ENCODE measurements at regions not wholly inside any gene's neighbourhood (a gene's known extent, or its start where the extent isn't known, plus 50 kb on each side); places are given as distances from the start of the nearest gene placed in this dataset.

DNA sequence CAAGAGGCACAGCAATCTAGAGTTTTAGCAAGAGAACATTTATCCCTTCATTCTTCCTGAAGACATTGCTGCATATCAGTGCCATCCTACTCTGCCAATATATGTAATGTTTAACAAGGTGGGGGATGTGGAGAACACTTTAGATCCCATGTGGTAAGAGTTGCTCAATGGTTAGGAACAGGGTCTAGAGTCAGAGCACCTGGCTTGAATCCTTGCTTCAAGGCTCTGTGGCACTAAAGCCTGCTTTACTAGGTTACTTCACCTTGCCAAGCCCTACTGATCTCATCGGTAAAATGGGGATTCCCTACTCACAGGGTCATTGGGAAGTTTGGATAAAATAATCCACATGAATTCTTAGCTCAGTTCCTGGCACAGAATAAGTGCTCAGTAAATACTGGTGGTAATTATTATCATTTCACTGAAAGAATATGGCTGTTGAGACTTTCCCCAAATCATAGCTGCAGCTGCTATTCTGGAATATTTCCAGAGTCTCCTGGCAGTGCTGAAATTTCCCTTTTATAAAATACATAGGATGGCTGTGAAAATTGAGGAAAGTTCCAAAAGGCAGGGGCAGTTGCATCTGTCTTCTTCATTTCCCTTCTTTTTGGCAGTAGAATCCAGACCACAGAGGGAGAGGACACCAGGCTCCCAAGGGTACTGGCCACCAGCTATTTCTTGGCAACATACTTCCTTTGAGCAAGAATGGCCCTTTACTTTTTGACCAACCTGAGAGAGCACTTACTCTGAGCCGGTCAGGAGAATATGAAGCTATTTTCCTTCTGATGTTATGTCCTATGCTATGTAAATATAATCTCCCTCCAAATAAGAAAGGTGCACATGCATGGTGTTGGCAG is 142.8 kb downstream of the PALM2AKAP2 start:
- Histone ChIP-seq H3K27ac (ENCODE audit: low read depth in 1 of 2, low read length in 1 of 2) (no peak overlapping the region), H3K36me3 (ENCODE audit: control insufficient read depth in 4 of 4, insufficient read depth in 4 of 4, low read length in 4 of 4) (peaks cover 0 to 7% (median 3%) of the 10 kb centered on the region in 4 donors), H3K9me3 (ENCODE audit: control insufficient read depth in 4 of 4, insufficient read depth in 3 of 4, low read length in 3 of 4) (no peaks in the 10 kb centered on the region), H3K4me3 (no peak overlapping the region), H3K27me3 (ENCODE audit: control insufficient read depth in 3 of 3, insufficient read depth in 3 of 3, low read length in 2 of 3) (no peaks in the 10 kb centered on the region), H3K4me1 (ENCODE audit: control insufficient read depth in 5 of 5, insufficient read depth in 5 of 5, low read length in 5 of 5) (peaks cover 0 to 23% (median 19%) of the 10 kb centered on the region in 5 donors), H3K9ac (ENCODE audit: insufficient read depth in 1 of 2, low read length in 2 of 2) (no peak overlapping the region)
- no peak for ATAC-seq (ENCODE audit: insufficient read depth, low FRiP score)
- DNase-seq, result peak; percentile 70 to 97 (median 96)
- TF ChIP-seq, protein P1, sequence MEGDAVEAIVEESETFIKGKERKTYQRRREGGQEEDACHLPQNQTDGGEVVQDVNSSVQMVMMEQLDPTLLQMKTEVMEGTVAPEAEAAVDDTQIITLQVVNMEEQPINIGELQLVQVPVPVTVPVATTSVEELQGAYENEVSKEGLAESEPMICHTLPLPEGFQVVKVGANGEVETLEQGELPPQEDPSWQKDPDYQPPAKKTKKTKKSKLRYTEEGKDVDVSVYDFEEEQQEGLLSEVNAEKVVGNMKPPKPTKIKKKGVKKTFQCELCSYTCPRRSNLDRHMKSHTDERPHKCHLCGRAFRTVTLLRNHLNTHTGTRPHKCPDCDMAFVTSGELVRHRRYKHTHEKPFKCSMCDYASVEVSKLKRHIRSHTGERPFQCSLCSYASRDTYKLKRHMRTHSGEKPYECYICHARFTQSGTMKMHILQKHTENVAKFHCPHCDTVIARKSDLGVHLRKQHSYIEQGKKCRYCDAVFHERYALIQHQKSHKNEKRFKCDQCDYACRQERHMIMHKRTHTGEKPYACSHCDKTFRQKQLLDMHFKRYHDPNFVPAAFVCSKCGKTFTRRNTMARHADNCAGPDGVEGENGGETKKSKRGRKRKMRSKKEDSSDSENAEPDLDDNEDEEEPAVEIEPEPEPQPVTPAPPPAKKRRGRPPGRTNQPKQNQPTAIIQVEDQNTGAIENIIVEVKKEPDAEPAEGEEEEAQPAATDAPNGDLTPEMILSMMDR (IDR thresholded peaks at IDR 0.05; ENCODE audit: control extremely low read depth, extremely low read depth), result no peak
- 45 to 57% methylated on average over 2 of the region's 2 CpGs for WGBS, 2 donors

DNA sequence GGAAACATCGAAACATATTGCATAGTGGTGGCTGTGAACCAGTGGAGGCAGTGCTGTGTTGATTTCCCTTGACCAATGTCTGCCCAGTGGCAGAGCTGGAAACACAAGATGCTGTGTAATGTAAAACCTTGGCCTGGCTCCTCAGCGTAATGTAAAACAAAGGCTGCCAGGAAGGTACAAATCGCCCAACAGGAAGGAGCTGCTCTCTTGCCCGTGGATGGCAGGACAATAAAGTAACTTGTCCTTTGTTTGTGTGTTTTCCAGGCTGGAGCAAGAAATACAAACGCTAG is 143.4 kb downstream of the PALM2AKAP2 start:
- 58 to 73% methylated on average over 5 of the region's 5 CpGs for WGBS, 2 donors
- Histone ChIP-seq H3K27ac (ENCODE audit: low read depth in 1 of 2, low read length in 1 of 2) (no peak overlapping the region), H3K27me3 (ENCODE audit: control insufficient read depth in 3 of 3, insufficient read depth in 3 of 3, low read length in 2 of 3) (no peaks in the 10 kb centered on the region), H3K9ac (ENCODE audit: insufficient read depth in 1 of 2, low read length in 2 of 2) (no peak overlapping the region), H3K4me3 (no peak overlapping the region), H3K36me3 (ENCODE audit: control insufficient read depth in 4 of 4, insufficient read depth in 4 of 4, low read length in 4 of 4) (peaks cover 0 to 7% (median 3%) of the 10 kb centered on the region in 4 donors), H3K9me3 (ENCODE audit: control insufficient read depth in 4 of 4, insufficient read depth in 3 of 4, low read length in 3 of 4) (no peaks in the 10 kb centered on the region), H3K4me1 (ENCODE audit: control insufficient read depth in 5 of 5, insufficient read depth in 5 of 5, low read length in 5 of 5) (peaks cover 0 to 17% (median 14%) of the 10 kb centered on the region in 5 donors)
- ATAC-seq (ENCODE audit: insufficient read depth, low FRiP score), result no peak
- TF ChIP-seq, protein P1 (IDR thresholded peaks at IDR 0.05; ENCODE audit: control extremely low read depth, extremely low read depth), result no peak
- DNase-seq, result peak in 2 of 3 donors; percentile 53 to 63

DNA sequence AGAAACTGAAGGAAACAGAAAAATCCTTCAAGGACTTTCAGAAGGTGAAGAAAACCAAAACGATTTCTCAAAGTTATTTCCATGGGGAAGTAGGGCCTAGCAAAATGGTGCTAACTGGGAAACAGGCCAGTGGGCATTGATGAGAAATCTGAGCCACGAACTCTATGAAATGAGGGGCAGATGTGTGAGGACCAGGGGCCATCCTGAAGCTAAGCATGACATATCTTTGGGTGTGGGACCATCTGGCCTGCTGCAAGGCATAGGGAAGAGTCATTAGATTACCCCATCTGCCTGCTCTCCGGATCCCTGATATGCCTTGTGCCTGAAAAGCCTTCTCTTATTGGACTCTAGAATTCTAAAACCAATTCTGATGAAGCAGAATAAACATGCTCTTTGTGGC is 143.8 kb downstream of the PALM2AKAP2 start:
- Histone ChIP-seq H3K4me3 (no peak overlapping the region), H3K4me1 (ENCODE audit: control insufficient read depth in 5 of 5, insufficient read depth in 5 of 5, low read length in 5 of 5) (peaks cover 0 to 15% (median 10%) of the 10 kb centered on the region in 5 donors), H3K36me3 (ENCODE audit: control insufficient read depth in 4 of 4, insufficient read depth in 4 of 4, low read length in 4 of 4) (peaks cover 0 to 7% (median 3%) of the 10 kb centered on the region in 4 donors), H3K27me3 (ENCODE audit: control insufficient read depth in 3 of 3, insufficient read depth in 3 of 3, low read length in 2 of 3) (no peaks in the 10 kb centered on the region), H3K9ac (ENCODE audit: insufficient read depth in 1 of 2, low read length in 2 of 2) (no peak overlapping the region), H3K9me3 (ENCODE audit: control insufficient read depth in 4 of 4, insufficient read depth in 3 of 4, low read length in 3 of 4) (no peaks in the 10 kb centered on the region), H3K27ac (ENCODE audit: low read depth in 1 of 2, low read length in 1 of 2) (no peak overlapping the region)
- TF ChIP-seq, protein P1 (IDR thresholded peaks at IDR 0.05; ENCODE audit: control extremely low read depth, extremely low read depth), result no peak
- WGBS, 2 donors, result 72 to 81% methylated on average over 3 of the region's 3 CpGs
- DNase-seq, result no peak
- no peak for ATAC-seq (ENCODE audit: insufficient read depth, low FRiP score)

Measured in lung (tissue), 11 donors.